Vagina (tissue), 2 donors: ENCODE measurements at regions not wholly inside any gene's neighbourhood (a gene's known extent, or its start where the extent isn't known, plus 50 kb on each side); places are given as distances from the start of the nearest gene placed in this dataset.

Experiments
- POLR2A ChIP-seq, 2 donors: fragments of 450-650 bp; IDR thresholded peaks; one replicate each; pipeline ENCODE4 v1.6.1; 2017; ENCODE audit warnings: antibody characterized with exemption in 2 of 2, mild to moderate bottlenecking in 2 of 2, moderate library complexity in 2 of 2
- TF ChIP-seq, protein P1 (sequence below), 3 experiments: fragments of 450-650 bp in 2 of 3; fragments of 200-600 bp in 1 of 3; sonication (generic) in 1 of 3; IDR thresholded peaks; one replicate each; pipeline ENCODE4 v1.5.1; 2017 to 2019; ENCODE audit warnings: antibody characterized with exemption in 3 of 3, mild to moderate bottlenecking in 2 of 3, moderate library complexity in 2 of 3

- TF ChIP-seq, protein P1, sequence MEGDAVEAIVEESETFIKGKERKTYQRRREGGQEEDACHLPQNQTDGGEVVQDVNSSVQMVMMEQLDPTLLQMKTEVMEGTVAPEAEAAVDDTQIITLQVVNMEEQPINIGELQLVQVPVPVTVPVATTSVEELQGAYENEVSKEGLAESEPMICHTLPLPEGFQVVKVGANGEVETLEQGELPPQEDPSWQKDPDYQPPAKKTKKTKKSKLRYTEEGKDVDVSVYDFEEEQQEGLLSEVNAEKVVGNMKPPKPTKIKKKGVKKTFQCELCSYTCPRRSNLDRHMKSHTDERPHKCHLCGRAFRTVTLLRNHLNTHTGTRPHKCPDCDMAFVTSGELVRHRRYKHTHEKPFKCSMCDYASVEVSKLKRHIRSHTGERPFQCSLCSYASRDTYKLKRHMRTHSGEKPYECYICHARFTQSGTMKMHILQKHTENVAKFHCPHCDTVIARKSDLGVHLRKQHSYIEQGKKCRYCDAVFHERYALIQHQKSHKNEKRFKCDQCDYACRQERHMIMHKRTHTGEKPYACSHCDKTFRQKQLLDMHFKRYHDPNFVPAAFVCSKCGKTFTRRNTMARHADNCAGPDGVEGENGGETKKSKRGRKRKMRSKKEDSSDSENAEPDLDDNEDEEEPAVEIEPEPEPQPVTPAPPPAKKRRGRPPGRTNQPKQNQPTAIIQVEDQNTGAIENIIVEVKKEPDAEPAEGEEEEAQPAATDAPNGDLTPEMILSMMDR (IDR thresholded peaks at IDR 0.05) = no peak
- no peak for TF ChIP-seq POLR2A (IDR thresholded peaks at IDR 0.05)
These were observed 137.3 kb upstream of the SGCD start for GRCh38 chr5:156189628-156190027.
